NCI-H2171 (cell line): ENCODE measurements at regions not wholly inside any gene's neighbourhood (a gene's known extent, or its start where the extent isn't known, plus 50 kb on each side); places are given as distances from the start of the nearest gene placed in this dataset.

ENCODE experiments used
- DNase-seq: peaks from one replicate; lab custom pipeline; 2025; lab: John Stamatoyannopoulos, UW

- DNase-seq, result no peak
Measured at GRCh38 chr16:6059671-6060070, 962.1 kb upstream of the EEF2KMT start.

- DNase-seq, result no peak
Measured at GRCh38 chr16:6057821-6058220, 960.2 kb upstream of the EEF2KMT start.

GRCh38 chr16:6048017-6048416 is 950.4 kb upstream of the EEF2KMT start:
- DNase-seq, result no peak

GRCh38 chr16:6047325-6047724 is 949.7 kb upstream of the EEF2KMT start:
- no peak for DNase-seq

- DNase-seq, result no peak
Measured at GRCh38 chr16:6038941-6039645, 941.5 kb upstream of the EEF2KMT start.

- DNase-seq, result no peak
Measured at GRCh38 chr16:6035161-6035560, 937.6 kb upstream of the EEF2KMT start.

GRCh38 chr16:6034511-6034910 is 936.9 kb upstream of the EEF2KMT start:
- DNase-seq, result no peak

GRCh38 chr16:6032438-6032837 is 934.8 kb upstream of the EEF2KMT start:
- DNase-seq, result no peak

- DNase-seq, result no peak
Measured at GRCh38 chr16:6031567-6031966, 934.0 kb upstream of the EEF2KMT start.

GRCh38 chr16:6031102-6031501 is 933.5 kb upstream of the EEF2KMT start:
- DNase-seq, result no peak

GRCh38 chr16:6027733-6028132 is 930.1 kb upstream of the EEF2KMT start:
- no peak for DNase-seq

- DNase-seq, result no peak
Measured at GRCh38 chr16:6023449-6023848, 925.9 kb upstream of the EEF2KMT start.

GRCh38 chr16:6021276-6021943 is 923.8 kb upstream of the EEF2KMT start:
- no peak for DNase-seq

- DNase-seq, result no peak
Measured at GRCh38 chr16:6020162-6020985, 922.8 kb upstream of the EEF2KMT start.

- no peak for DNase-seq
Measured at GRCh38 chr16:6019490-6019991, 921.9 kb upstream of the EEF2KMT start.

- no peak for DNase-seq
Measured at GRCh38 chr16:6018848-6019489, 921.4 kb upstream of the EEF2KMT start.

GRCh38 chr16:6016530-6017184 is 919.1 kb upstream of the EEF2KMT start:
- DNase-seq, result no peak

- no peak for DNase-seq
Measured at GRCh38 chr16:6012716-6013115, 915.1 kb upstream of the EEF2KMT start.

GRCh38 chr16:6009151-6009550 is 911.6 kb upstream of the EEF2KMT start:
- DNase-seq, result no peak

GRCh38 chr16:6008670-6009069 is 911.1 kb upstream of the EEF2KMT start:
- DNase-seq, result no peak

GRCh38 chr16:5993356-5993755 is 895.8 kb upstream of the EEF2KMT start:
- no peak for DNase-seq

- DNase-seq, result no peak
Measured at GRCh38 chr16:5982979-5983378, 885.4 kb upstream of the EEF2KMT start.
